IPS DF 19.7 (cell line): ENCODE measurements at regions not wholly inside any gene's neighbourhood (a gene's known extent, or its start where the extent isn't known, plus 50 kb on each side); places are given as distances from the start of the nearest gene placed in this dataset.

ENCODE experiments used
- DNase-seq: peaks from one replicate; pipeline ENCODE4 v3.0.0-alpha.2; 2013; ENCODE audit warnings: low read depth, low spot score

GRCh38 chr22:25350551-25350971 is 131.1 kb downstream of the CRYBB2 start:
- DNase-seq = no peak

- no peak for DNase-seq
These were observed 132.3 kb downstream of the CRYBB2 start for GRCh38 chr22:25351631-25352293.

DNA sequence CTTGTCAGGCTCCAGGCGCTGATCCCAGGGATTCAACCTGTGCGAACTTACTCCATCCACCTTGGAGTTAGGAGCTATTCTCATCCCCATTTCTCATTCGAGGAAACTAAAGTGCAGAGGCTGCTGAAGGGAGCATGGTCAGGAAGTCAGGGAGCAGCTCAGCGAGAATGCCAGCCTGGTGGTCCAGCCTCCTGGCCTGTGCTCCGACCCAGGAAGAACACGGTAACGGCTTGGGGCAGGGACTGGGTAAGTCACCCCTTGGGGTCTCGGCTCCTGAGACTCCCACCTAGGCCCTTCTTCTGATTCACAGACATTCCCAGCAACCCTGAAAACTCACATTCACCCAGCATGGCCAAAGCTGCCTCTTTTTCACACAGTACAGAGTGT is 132.8 kb downstream of the CRYBB2 start:
- DNase-seq = no peak

GRCh38 chr22:25353516-25354445 is 134.3 kb downstream of the CRYBB2 start:
- no peak for DNase-seq

DNA sequence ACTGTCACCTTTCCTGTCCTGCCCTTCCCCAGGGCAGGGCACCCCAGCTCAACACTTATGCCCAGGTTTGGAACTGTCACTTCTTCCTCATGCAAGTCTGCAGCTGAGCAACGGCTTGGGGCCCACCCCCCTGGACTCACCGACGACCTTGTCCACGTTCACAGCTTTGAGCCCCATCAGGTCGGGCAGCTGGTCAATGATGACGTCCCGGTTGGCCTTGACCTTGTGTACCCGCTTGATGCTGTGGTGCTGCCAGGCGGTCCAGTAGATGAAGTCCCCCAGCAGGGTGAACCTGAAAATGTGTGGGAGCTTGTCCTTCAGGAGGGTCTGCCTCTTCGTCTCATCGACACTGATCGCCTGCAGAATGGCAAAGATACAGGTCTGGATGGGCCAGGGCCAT is 135.0 kb downstream of the CRYBB2 start:
- no peak for DNase-seq

DNA sequence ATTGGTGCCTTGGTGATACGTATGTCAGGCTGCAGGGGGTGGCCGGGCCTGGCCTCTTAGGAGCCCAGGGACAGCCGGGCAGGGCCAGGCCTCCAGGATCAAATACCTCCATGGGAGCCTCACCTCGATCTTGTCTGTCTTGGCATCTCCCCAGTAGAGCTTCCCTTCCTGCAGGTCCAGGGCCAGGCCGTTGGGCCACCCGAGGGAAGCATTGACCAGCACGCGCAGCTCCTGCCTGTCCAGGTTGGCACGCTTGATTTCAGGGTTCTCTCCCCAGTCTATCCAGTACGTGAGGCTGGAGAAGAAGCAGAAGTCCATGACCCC is 137.7 kb downstream of the CRYBB2 start:
- DNase-seq = no peak

DNA sequence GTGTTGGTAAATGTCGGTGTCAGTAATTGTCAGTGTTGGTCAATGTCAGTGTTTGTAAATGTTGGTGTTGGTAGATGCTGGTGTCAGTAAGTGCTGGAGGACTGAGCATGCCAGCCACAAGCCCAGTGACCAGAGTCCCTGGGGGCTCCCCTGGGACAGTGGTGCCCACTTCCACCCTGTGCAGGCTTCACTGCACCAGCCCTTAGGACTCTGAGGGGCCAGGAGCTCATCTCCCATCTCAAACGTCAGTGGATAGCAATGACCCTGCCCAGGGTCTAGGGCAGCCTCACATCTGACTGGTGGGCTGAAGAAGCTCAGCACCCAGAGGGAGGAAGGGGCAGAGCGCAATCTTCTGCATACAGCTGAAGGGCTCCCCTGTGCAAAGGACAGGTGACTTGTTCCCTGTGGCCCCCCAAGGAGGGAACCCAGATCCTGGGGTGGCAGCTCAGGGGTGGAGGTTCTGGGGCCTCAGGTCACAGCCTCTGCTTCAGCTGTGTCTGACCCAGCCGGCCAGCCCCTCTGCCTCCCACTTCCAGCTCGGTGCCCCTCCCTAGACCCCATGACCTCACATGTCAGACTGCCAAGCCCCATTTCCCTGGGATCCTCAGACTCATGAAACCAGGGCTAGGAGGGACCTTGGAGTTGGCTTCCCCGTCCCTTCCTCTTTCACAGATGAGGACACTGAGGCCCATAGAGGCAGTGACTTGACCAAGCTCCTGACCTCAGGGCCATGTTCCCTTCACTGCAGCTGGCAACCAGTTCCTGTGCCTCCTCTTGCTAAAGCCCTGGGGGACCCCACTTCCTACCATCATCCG is 138.4 kb downstream of the CRYBB2 start:
- no peak for DNase-seq

DNA sequence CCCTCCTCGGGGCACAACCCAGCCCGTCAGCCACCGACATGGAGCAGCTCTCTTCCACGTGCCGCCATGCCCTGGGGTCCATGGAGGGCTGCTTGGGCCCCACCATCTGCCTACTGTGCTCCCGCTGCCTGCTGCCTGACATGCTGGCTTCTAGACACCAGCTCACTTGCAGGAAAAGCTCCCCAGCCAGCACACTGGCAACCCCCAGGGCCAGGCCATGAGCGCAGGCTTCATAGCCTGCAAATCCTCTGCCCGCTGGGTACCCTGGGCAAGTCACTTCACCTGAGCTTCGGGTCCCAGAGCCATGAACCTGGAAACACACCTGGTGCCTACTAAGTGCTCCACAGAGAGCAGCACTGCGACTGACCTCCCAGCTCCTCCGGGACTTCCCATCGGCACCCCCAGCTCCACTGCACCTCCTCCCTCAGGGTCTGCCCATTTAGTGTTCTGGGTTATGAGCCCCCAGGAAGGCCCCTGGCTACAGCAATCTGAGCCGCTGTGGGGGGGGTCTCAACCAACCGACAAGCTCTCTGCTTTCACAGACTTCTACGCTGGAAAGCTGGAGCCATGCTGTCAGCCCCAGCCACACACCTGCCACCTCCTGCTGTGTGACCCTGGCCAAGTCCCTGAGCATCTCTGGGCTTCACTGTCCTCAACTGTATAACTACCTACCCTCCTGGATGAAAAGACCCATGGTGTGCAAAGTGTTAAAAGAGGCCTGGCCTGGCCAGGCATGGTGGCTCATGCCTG is 139.2 kb downstream of the CRYBB2 start:
- no peak for DNase-seq

GRCh38 chr22:25359601-25360261 is 140.3 kb downstream of the CRYBB2 start:
- no peak for DNase-seq

- no peak for DNase-seq
These were observed 141.0 kb downstream of the CRYBB2 start for GRCh38 chr22:25360411-25360810.

GRCh38 chr22:25360891-25361645 is 141.6 kb downstream of the CRYBB2 start:
- DNase-seq = no peak

DNA sequence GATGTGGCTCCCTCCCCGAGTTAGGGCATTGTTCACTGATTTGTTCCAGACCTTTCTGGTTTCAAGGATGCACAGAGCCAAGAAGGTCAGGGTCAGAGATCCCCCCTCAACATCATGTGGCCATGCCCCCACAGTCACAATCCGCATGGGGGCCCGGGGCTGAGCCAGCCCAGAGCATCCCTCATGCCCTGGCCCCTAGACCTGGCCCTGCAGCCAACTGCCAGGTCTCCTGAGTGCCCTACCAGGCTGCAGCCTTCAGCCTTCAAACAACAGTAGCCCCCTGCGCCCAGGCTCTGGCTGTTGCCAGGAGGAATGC is 142.4 kb downstream of the CRYBB2 start:
- no peak for DNase-seq

- DNase-seq = no peak
These were observed 142.9 kb downstream of the CRYBB2 start for GRCh38 chr22:25362215-25362882.

DNA sequence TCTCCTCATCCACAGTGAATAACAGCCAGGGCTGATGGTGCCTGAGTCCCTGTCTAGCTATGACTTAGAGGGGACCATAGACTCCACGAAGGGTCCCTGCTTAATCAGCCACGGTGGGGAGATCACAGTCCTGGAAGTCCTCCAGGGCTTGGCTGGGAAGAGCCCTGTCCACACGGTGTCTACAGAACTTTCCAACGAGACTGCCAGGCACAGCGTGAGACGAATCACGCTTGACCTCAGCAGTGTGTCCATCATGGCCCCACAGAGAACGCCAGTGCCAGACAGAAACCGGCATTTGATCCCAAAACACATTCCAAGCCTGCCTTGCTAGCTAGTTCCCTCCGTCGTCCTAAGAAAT is 143.4 kb downstream of the CRYBB2 start:
- DNase-seq = no peak

- no peak for DNase-seq
These were observed 144.0 kb downstream of the CRYBB2 start for GRCh38 chr22:25363474-25363873.

DNA sequence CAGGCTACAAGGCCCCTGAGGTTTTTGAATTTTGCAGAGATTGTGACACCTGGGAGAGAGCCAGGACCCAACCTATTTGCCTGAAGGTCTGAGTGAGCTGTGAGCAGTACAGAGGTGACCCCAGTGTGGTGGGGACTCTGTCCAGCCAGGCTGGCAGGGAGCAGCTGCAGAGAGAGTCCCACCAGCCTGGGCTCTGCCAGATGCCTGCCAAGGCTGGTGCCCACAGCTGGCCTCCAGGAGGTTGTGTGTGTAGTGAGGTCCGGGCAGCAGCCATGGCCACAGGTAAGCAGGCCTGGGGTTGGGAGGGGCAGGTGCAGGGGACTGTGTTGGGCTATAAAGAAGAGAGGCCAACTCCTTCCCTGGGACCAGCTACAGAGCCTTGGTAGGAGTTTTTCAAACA is 144.8 kb downstream of the CRYBB2 start:
- no peak for DNase-seq

DNA sequence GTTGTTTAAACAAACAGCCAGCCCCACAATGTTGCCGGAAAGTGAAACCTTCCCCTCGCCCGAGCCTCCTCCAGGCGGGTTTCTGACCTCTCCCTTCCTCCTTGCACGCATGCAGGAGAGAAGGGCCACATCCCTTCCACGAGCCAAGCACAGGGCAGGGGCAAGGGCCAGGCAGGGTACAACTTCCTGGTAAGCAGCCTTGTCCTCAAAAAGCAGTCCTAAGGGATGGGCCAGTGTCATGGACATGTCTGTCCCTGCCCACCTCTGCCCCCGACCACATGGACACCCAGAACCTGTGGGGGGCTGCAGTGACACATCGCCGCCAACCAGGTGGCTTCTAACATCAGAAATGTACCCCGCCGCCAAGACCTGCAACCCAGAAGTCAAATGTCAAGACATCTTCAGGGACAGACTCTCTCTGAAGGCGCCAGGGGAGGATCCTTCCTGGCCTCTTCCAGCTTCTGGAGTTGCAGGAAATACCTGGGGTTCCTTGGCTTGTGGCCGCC is 145.3 kb downstream of the CRYBB2 start:
- no peak for DNase-seq

- DNase-seq = no peak
These were observed 146.2 kb downstream of the CRYBB2 start for GRCh38 chr22:25365491-25366261.

- no peak for DNase-seq
These were observed 147.0 kb downstream of the CRYBB2 start for GRCh38 chr22:25366408-25366807.
